Stomach smooth muscle (tissue), 2 donors: ENCODE measurements at regions not wholly inside any gene's neighbourhood (a gene's known extent, or its start where the extent isn't known, plus 50 kb on each side); places are given as distances from the start of the nearest gene placed in this dataset.
A peak's percentile ranks its signal among the peaks of the same experiment; 100 is the strongest.

Experiments used
- H3K27ac ChIP-seq: one replicate; pipeline ENCODE4 v1.7.0; 2013; ENCODE audit warnings: mild to moderate bottlenecking, low read length, inconsistent platforms
- H3K27me3 ChIP-seq, 2 donors: one replicate each; pipeline ENCODE4 v1.7.0; 2013; ENCODE audit warnings: low read length in 2 of 2; ENCODE audit not compliant: insufficient read depth in 2 of 2, control insufficient read depth in 1 of 2
- H3K36me3 ChIP-seq, 2 donors: one replicate each; pipeline ENCODE4 v1.7.0; 2013; ENCODE audit warnings: low read length in 2 of 2; ENCODE audit not compliant: control insufficient read depth in 2 of 2, insufficient read depth in 2 of 2
- H3K4me1 ChIP-seq: one replicate; pipeline ENCODE4 v1.7.0; 2013; ENCODE audit warnings: low read length; ENCODE audit not compliant: control insufficient read depth, insufficient read depth
- H3K4me3 ChIP-seq, 2 donors: one replicate each; pipeline ENCODE4 v1.7.0; 2013; ENCODE audit warnings: low read length in 2 of 2
- H3K9ac ChIP-seq, 2 donors: one replicate each; pipeline ENCODE4 v1.7.0; 2013; ENCODE audit warnings: low read length in 2 of 2, mild to moderate bottlenecking in 1 of 2
- H3K9me3 ChIP-seq, 2 donors: one replicate each; pipeline ENCODE4 v1.7.0; 2013; ENCODE audit warnings: low read length in 2 of 2; ENCODE audit not compliant: control insufficient read depth in 2 of 2
- donor health status: healthy.
- donor health status: Pancreatic carcinoma.

DNA sequence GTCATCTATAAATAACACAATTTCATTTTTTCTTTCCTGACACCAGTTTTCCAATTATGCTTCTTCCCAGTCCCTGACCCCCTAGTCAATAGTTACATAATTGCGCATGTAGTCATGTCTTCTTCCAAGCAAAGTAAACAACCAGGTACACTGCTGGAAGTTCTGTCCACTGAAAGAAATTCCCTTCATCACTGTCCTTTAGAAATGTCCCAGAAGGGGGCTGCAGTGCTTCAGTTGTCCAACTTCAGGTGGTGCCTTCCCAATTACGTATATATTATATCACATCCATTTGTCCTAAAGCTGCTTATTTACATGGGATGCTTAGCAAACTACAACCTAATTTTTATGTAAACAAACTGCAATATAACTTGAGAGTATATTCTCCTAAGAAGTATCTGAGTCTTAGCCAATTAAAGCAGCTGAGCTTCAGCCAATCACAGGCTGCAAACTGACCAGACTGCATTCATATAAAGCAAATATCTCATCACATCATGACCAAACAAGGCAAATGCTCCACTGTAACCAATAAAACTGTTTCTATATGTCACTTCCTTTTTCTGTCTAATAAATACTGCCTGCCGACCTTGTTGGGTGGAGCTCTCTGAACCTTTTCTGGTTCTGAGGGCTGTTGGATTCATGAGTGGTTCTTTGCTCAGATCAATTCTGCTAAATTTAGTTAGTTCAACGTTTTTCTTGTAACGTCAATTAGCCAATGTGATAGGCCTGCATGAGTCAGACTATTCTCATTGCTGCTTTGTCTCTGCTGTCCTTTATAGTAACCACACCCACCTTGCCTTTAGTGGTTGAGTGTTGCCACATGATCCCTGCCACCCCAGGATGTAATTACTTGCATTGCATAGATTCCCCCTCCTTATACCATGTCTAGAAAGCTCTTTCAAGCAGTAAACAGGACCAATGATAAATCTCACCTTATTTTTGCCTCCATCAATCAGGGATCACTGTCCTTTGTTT lies 239.3 kb downstream of the ALG10B start:
- no peak overlapping the region for H3K27ac ChIP-seq
- H3K36me3 ChIP-seq: no peaks in the 10 kb centered on the region
- H3K4me3 ChIP-seq: peak overlapping the region in 1 of 2 donors; percentile 29
- H3K27me3 ChIP-seq: no peaks in the 10 kb centered on the region
- no peak overlapping the region for H3K9ac ChIP-seq
- no peaks in the 10 kb centered on the region for H3K4me1 ChIP-seq
- no peaks in the 10 kb centered on the region for H3K9me3 ChIP-seq

DNA sequence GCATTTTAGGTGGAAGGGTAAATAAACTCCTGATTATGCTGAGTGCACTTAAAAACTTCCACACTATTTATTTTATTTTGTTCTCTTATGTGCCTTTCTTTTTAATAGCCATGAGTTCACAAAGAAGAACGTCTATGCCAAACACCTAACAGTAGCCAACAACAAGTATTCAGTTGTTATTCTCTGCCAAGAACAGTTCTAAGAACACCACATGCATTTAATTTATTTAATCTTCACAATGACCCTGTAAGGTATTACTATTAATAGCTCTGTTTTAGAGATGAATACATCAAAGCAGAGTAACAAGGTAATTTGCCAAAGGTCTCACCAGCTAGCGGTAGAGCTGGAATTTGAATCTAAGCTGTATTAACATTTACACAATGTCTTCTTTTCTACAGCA lies 240.1 kb downstream of the ALG10B start:
- Histone ChIP-seq H3K4me1 (no peaks in the 10 kb centered on the region), H3K36me3 (no peaks in the 10 kb centered on the region), H3K9me3 (no peaks in the 10 kb centered on the region), H3K4me3 (peak overlapping the region in 1 of 2 donors; percentile 29), H3K27ac (no peak overlapping the region), H3K9ac (no peak overlapping the region), H3K27me3 (no peaks in the 10 kb centered on the region)

DNA sequence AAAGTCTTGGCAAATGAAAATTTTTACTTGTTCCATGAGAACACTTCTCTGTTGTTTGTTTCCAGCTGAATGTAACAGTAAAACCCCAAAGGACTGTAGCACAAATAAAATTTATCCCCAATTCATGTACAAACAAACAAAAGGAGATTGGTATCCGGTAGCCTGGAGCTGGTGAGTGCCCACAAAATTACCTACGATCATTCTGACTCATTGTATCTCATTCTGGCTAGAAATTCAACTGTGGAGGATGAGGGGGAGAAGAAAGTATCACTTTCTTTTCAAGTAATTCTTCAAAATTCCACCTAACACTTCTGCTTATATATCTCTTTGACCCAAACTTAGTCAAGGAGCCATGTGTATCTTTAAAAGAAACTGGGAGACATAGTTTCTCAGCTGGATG lies 268.5 kb downstream of the ALG10B start:
- Histone ChIP-seq H3K27ac (no peak overlapping the region), H3K9me3 (no peaks in the 10 kb centered on the region), H3K36me3 (no peaks in the 10 kb centered on the region), H3K9ac (no peak overlapping the region), H3K27me3 (no peaks in the 10 kb centered on the region), H3K4me1 (no peaks in the 10 kb centered on the region), H3K4me3 (no peak overlapping the region)

DNA sequence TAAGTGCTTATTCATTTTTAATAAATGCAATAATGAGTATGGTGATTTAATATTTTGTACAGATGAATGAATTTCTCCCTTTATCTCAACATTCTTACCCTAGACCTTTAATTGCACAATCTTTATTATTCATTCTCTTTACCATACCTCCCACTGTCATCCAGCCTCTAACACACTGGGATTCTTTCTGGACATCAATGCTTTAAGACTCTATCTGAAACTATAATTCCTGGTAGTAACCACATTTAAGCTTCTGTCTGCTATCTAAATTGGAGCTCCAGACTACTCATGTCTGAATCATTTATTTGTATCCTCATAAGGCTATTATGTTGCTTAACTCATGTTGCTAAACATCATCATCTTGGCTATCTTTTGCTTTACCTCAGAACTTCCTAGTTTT lies 270.2 kb downstream of the ALG10B start:
- Histone ChIP-seq H3K4me3 (no peak overlapping the region), H3K9me3 (no peaks in the 10 kb centered on the region), H3K27ac (no peak overlapping the region), H3K4me1 (no peaks in the 10 kb centered on the region), H3K36me3 (no peaks in the 10 kb centered on the region), H3K9ac (no peak overlapping the region), H3K27me3 (no peaks in the 10 kb centered on the region)

DNA sequence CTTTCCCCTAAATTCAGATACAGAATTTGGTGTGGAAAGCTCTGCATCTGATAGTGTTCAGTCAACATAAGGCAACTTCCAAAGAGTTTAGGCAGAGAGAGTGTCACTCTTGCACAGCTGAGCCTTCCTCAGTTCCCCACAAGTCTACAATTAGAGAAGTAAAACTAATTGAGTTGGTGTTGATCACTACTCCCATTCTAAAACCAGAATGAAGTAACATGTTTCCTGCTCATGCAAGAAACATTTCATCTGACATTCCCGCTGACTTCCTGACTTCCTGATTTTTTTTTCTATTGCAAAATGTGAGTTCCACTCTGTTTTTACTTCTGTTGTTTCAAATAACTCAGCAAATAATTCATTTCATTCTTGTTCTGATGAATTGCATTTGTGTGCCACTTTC lies 271.0 kb downstream of the ALG10B start:
- no peaks in the 10 kb centered on the region for H3K9me3 ChIP-seq
- no peak overlapping the region for H3K9ac ChIP-seq
- no peak overlapping the region for H3K27ac ChIP-seq
- H3K36me3 ChIP-seq: no peaks in the 10 kb centered on the region
- no peaks in the 10 kb centered on the region for H3K27me3 ChIP-seq
- no peak overlapping the region for H3K4me3 ChIP-seq
- no peaks in the 10 kb centered on the region for H3K4me1 ChIP-seq

DNA sequence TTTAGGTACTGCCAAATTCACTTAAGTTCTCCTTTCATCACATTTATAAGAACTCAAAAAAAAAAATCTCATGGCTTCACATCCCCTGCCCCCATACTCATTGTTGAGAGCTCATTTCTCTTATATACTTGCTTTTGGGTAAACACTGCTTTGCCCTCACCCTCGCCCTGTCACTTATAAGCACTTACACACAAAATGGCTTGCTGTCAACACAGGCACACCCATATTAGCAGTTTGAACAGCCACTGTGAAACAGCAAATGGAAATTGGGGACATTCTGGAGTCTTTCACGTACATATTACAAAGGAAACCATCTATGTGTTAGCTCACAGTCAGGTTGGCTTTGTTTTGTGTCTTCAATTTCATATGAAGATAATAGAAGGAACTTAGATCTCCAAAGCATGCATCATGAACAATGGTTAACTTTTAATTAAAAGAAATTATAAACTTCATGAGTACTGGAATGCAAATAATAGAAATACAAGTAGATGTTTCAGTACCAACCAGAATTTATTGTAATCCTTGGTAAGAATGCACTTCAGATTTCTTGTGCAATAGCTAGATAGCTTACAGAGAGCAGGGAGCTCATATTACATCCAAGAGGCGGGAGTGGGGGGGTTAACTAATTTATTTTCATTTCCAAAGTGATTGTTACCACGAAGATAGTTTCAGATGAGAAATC lies 272.2 kb downstream of the ALG10B start:
- H3K36me3 ChIP-seq: no peaks in the 10 kb centered on the region
- no peak overlapping the region for H3K4me3 ChIP-seq
- no peaks in the 10 kb centered on the region for H3K4me1 ChIP-seq

DNA sequence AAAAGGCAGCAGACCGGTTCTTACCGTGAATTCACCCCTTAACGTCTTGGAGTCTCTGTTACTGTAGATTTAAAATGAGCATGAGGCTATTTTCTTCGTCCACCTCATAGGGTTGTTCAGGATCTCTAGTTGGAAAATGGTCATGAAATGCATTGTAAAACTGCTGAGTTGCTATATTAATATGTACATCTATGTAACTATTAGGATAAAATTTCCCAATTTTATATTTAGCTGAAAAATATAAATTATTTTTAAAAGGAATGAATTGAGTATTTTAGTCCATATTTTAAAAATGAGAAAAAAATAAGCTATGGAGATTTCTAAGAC lies 272.7 kb downstream of the ALG10B start:
- Histone ChIP-seq H3K9ac (no peak overlapping the region), H3K27ac (no peak overlapping the region), H3K4me1 (no peaks in the 10 kb centered on the region), H3K4me3 (no peak overlapping the region), H3K36me3 (no peaks in the 10 kb centered on the region), H3K27me3 (no peaks in the 10 kb centered on the region), H3K9me3 (no peaks in the 10 kb centered on the region)

More for the DNA sequence above, 272.2 kb downstream of the ALG10B start:
- no peak overlapping the region for H3K9ac ChIP-seq
- no peaks in the 10 kb centered on the region for H3K9me3 ChIP-seq
- H3K27me3 ChIP-seq: no peaks in the 10 kb centered on the region
- no peak overlapping the region for H3K27ac ChIP-seq

DNA sequence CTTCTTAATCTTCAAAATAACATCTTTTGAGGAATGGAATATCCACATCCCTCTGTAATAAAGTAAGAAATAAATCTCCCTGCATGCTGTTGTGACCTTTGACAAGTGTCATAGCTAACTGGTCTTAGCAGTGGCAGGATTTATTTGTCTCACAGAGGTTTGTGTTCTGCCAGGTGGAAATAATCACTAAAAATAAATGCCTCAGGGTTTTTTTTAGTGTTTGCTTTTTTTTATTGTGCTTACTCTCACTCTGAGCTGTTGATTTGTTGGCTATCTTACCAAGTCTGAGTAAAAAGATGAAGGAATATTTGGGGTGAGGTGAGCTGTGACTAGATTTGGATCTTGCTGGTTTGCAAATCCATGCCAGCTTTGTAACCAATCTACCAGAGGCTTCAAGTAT lies 285.4 kb downstream of the ALG10B start:
- Histone ChIP-seq H3K27me3 (no peaks in the 10 kb centered on the region), H3K36me3 (no peaks in the 10 kb centered on the region), H3K9ac (no peak overlapping the region), H3K4me3 (no peak overlapping the region), H3K9me3 (no peaks in the 10 kb centered on the region), H3K27ac (no peak overlapping the region), H3K4me1 (no peaks in the 10 kb centered on the region)
